HEK293T (cell line): ENCODE measurements at regions not wholly inside any gene's neighbourhood (a gene's known extent, or its start where the extent isn't known, plus 50 kb on each side); places are given as distances from the start of the nearest gene placed in this dataset.
"Not testable (repeated sequence)": the region's sequence is repeated elsewhere in the genome, so short reads cannot be mapped to it uniquely, and the experiment has no call there.

Experiments
- BHLHE40 ChIP-seq: fragments of 450-650 bp; IDR thresholded peaks from 2 replicates; pipeline ENCODE4 v1.6.1; 2016; ENCODE audit warnings: mild to moderate bottlenecking, moderate library complexity, borderline replicate concordance
- CTBP1 ChIP-seq: fragments of 450-650 bp; IDR thresholded peaks from 2 replicates; pipeline ENCODE4 v1.6.1; 2016; ENCODE audit warnings: borderline replicate concordance
- FOXA1 ChIP-seq: fragments of 450-650 bp; IDR thresholded peaks from 2 replicates; pipeline ENCODE4 v1.6.1; 2016; ENCODE audit warnings: mild to moderate bottlenecking
- FOXK2 ChIP-seq: fragments of 450-650 bp; IDR thresholded peaks from 2 replicates; pipeline ENCODE4 v1.6.1; 2016; ENCODE audit warnings: mild to moderate bottlenecking
- FOXM1 ChIP-seq: fragments of 450-650 bp; IDR thresholded peaks from 2 replicates; pipeline ENCODE4 v1.6.1; 2017; ENCODE audit warnings: mild to moderate bottlenecking, borderline replicate concordance
- HDGF ChIP-seq: fragments of 450-650 bp; IDR thresholded peaks from 2 replicates; pipeline ENCODE4 v1.6.1; 2017; ENCODE audit warnings: antibody characterized with exemption, borderline replicate concordance
- L3MBTL2 ChIP-seq: fragments of 450-650 bp; conservative IDR thresholded peaks from 2 replicates; pipeline ENCODE4 v1.6.1; 2016; ENCODE audit warnings: mild to moderate bottlenecking
- LEF1 ChIP-seq: fragments of 450-650 bp; IDR thresholded peaks from 2 replicates; pipeline ENCODE4 v1.6.1; 2017; ENCODE audit warnings: mild to moderate bottlenecking, borderline replicate concordance
- NFRKB ChIP-seq: fragments of 450-650 bp; IDR thresholded peaks from 2 replicates; pipeline ENCODE4 v1.6.1; 2016; ENCODE audit warnings: mild to moderate bottlenecking, moderate library complexity
- SP1 ChIP-seq: fragments of 450-650 bp; IDR thresholded peaks from 2 replicates; pipeline ENCODE4 v1.6.1; 2017
- SUZ12 ChIP-seq: fragments of 450-650 bp; IDR thresholded peaks from 2 replicates; pipeline ENCODE4 v1.6.1; 2016; ENCODE audit warnings: mild to moderate bottlenecking
- TARDBP ChIP-seq: fragments of 450-650 bp; IDR thresholded peaks from 2 replicates; pipeline ENCODE4 v1.6.1; 2016
- ZNF384 ChIP-seq: fragments of 450-650 bp; IDR thresholded peaks from 2 replicates; pipeline ENCODE4 v1.6.1; 2016
- TF ChIP-seq, protein P1 (sequence below): fragments of 450-650 bp; IDR thresholded peaks from 2 replicates; pipeline ENCODE4 v1.6.1; 2016

DNA sequence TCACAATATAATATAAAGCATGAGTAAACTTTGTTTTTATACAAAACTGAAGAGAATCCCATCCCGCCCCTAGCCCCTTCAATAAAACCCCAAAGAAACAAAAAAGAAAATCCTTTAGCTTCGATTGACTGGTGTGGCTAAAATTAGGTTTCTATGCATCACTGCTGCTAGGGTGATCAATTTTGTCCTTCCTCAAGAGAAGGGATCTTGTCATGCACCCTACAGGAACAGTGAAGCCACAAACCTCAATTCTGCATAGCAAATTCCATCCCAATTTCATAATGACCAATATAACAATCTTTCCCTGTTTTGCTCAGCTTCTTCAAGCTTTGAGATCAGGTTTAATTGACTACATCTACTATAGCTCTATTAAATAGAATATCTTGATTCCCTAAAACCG is 55.2 kb upstream of the TUBA3D start:
- not testable (repeated sequence) for TF ChIP-seq TARDBP, BHLHE40, SP1, NFRKB, FOXA1, HDGF, L3MBTL2, FOXM1, CTBP1, FOXK2, LEF1, SUZ12, ZNF384
- TF ChIP-seq, protein P1, sequence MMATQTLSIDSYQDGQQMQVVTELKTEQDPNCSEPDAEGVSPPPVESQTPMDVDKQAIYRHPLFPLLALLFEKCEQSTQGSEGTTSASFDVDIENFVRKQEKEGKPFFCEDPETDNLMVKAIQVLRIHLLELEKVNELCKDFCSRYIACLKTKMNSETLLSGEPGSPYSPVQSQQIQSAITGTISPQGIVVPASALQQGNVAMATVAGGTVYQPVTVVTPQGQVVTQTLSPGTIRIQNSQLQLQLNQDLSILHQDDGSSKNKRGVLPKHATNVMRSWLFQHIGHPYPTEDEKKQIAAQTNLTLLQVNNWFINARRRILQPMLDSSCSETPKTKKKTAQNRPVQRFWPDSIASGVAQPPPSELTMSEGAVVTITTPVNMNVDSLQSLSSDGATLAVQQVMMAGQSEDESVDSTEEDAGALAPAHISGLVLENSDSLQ = not testable (repeated sequence)
